Kidney epithelial cell (primary cell): ENCODE measurements at regions not wholly inside any gene's neighbourhood (a gene's known extent, or its start where the extent isn't known, plus 50 kb on each side); places are given as distances from the start of the nearest gene placed in this dataset.

Experiments used
- DNase-seq: peaks from one replicate; pipeline ENCODE4 v3.0.0-alpha.2; 2010; ENCODE audit warnings: low read depth
- H3K27me3 ChIP-seq: 2 replicates; pipeline ENCODE4 v1.6.0; 2011; ENCODE audit warnings: low read length; ENCODE audit not compliant: control insufficient read depth, insufficient read depth
- H3K36me3 ChIP-seq: 2 replicates; pipeline ENCODE4 v1.5.1; 2011; ENCODE audit warnings: low read length; ENCODE audit not compliant: control insufficient read depth, insufficient read depth
- H3K4me3 ChIP-seq: 2 replicates; pipeline ENCODE4 v1.5.1; 2011; ENCODE audit warnings: low read depth, mild to moderate bottlenecking, control low read depth, low read length
- TF ChIP-seq, protein P1 (sequence below): IDR thresholded peaks from 2 replicates; pipeline ENCODE4 v1.5.1; 2011; ENCODE audit warnings: mild to moderate bottlenecking, moderate library complexity, low read length, control low read depth, inconsistent platforms; ENCODE audit not compliant: insufficient read depth, poor library complexity, severe bottlenecking

DNA sequence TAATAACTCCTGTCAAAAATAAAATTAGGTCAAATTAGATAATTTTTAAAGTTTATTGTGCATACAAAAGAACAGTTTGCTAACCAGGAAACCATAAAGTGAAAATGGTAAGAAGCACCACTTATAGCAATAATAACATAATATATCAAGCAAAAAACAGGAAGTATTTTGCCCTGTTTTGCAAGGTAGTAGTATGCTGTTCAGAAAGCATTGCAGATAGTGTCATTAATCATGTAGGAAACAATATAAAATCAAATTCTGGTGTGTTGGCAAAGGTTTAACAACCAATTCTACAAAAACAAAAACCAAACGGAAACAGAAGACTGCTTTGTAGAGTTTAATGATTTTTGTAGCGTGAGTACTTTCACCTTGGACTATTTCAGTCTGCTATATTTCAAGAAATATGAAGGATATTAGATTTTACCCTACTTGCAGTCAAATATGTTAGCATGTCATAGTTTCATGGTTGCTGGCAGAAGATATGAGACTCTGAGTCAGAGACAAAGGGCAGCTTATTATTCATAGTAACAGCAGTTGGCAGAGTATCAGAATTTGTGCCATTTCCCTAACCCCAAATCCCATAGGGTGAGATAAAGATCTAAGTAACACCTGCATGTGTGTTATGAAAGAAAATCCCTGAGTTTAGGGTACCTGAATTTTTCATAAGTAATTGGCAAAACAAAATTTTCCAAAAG lies 729.0 kb upstream of the BRINP3 start:
- peak; percentile 1 for DNase-seq
- TF ChIP-seq, protein P1, sequence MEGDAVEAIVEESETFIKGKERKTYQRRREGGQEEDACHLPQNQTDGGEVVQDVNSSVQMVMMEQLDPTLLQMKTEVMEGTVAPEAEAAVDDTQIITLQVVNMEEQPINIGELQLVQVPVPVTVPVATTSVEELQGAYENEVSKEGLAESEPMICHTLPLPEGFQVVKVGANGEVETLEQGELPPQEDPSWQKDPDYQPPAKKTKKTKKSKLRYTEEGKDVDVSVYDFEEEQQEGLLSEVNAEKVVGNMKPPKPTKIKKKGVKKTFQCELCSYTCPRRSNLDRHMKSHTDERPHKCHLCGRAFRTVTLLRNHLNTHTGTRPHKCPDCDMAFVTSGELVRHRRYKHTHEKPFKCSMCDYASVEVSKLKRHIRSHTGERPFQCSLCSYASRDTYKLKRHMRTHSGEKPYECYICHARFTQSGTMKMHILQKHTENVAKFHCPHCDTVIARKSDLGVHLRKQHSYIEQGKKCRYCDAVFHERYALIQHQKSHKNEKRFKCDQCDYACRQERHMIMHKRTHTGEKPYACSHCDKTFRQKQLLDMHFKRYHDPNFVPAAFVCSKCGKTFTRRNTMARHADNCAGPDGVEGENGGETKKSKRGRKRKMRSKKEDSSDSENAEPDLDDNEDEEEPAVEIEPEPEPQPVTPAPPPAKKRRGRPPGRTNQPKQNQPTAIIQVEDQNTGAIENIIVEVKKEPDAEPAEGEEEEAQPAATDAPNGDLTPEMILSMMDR: no peak
- Histone ChIP-seq H3K4me3 (no peak overlapping the region), H3K36me3 (no peaks in the 10 kb centered on the region), H3K27me3 (no peaks in the 10 kb centered on the region)

DNA sequence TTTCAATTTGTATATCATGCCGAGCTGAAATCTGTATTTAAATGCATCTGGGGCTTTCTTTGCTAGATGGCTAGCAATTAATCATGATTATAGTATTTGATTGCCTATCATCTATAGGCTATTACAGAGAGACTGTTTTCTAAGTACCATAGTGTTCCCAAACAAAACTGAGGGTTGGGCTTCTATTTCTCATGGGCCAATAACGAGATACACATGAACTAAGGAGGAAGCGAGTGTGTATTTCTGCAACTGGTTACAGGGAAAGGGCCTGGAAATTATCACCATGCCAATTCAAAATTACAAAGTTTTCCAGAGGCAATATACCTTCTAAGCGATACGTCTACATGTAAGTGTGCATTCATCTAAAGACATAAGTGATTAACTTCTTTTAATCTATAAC lies 744.5 kb upstream of the BRINP3 start:
- no peak for DNase-seq
- H3K36me3 ChIP-seq: no peaks in the 10 kb centered on the region
- TF ChIP-seq, protein P1: no peak
- H3K4me3 ChIP-seq: no peak overlapping the region
- H3K27me3 ChIP-seq: no peaks in the 10 kb centered on the region

DNA sequence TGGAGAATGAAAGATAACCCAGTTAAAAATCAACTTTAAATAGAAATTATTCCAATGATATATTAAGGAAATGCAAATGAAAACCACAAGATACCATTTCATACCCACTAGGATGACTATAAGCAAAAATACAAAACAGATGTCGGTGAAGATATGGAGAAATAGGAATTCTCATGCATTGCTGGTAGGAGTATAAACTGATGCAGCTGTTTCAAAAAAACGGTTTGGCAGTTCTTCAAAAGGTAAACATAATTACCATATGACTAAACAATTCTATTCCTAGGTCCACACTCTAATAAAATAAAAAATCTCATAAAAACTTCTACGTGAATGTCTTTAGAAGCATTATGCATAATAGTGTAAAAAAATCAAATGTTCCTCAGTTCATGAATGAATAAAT lies 763.3 kb upstream of the BRINP3 start:
- DNase-seq: no peak
- Histone ChIP-seq H3K27me3 (no peaks in the 10 kb centered on the region), H3K4me3 (no peak overlapping the region), H3K36me3 (no peaks in the 10 kb centered on the region)
- TF ChIP-seq, protein P1: no peak

DNA sequence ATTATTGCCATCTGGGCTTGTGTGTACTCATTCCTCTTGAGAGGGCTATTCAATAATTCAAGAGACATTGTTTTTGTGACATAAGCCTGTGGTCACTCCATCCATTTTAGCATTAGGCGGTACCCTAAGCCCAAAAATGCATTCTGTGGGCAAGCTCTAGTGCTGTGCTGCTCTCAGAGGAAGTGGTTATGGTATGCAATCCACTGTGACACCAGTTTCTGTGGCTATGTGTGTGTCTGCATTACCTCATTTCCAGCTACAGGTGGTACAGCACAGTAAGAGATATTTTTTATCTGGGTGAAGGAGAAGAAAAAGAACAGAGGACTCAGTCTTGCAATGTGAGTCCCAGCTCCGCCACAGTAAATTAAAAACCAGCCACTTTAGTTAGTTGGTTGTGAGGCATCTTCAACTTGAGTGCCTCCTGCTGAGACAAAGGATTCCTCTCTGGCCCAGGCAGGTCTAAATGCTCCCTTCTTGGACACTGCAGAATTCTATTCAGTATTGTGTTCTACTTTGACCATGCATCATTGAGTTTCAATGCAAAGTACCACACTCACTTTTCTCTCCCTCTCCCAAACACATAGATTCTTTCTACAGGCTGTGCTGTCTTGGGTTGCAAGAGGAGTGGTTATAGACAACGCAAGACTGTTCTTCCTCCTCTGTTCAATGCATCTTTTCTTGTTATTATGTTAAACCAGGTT lies 777.8 kb upstream of the BRINP3 start:
- no peaks in the 10 kb centered on the region for H3K27me3 ChIP-seq
- DNase-seq: no peak

DNA sequence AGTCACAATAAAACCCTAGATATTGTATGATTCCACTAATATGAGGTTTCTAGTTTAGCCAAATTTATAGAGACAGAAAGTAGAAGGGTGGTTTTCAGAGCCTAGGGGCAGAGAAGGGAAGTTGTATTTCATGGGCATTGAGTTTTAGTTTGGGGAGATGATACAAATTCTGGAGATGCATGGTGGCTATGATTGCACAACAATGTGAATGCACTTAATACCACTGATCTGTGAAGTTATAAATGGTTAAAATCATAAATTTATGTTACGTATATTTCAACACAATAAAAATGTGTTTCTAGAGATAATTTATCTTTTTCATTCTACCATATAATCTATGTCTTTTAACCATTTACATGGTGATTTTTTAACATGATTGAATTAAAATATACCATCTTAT lies 779.3 kb upstream of the BRINP3 start:
- no peaks in the 10 kb centered on the region for H3K36me3 ChIP-seq

More for the DNA sequence above, 777.8 kb upstream of the BRINP3 start:
- no peaks in the 10 kb centered on the region for H3K36me3 ChIP-seq
- no peak overlapping the region for H3K4me3 ChIP-seq
- TF ChIP-seq, protein P1: no peak

More for the DNA sequence above, 779.3 kb upstream of the BRINP3 start:
- Histone ChIP-seq H3K4me3 (no peak overlapping the region), H3K27me3 (no peaks in the 10 kb centered on the region)
- DNase-seq: no peak
- TF ChIP-seq, protein P1: no peak
